ENCODE measurements at regions not wholly inside any gene's neighbourhood (a gene's known extent, or its start where the extent isn't known, plus 50 kb on each side); places are given as distances from the start of the nearest gene placed in this dataset.
"Not testable (repeated sequence)": the region's sequence is repeated elsewhere in the genome, so short reads cannot be mapped to it uniquely, and the experiment has no call there.

- intact Hi-C loops (cut with DNase I) = no loop called here
- 16 to 26% methylated on average over 1 of the region's 1 CpG for WGBS, 2 donors
- Histone ChIP-seq H3K27ac (no peak overlapping the region), H3K4me1 (no peaks in the 10 kb centered on the region), H3K4me3 (no peak overlapping the region), H3K27me3 (no peaks in the 10 kb centered on the region), H3K36me3 (no peaks in the 10 kb centered on the region), H3K9me3 (no peaks in the 10 kb centered on the region)
- TF ChIP-seq POLR2A (IDR thresholded peaks at IDR 0.05) (no peak), CTCF (IDR thresholded peaks at IDR 0.05) (no peak)
- DNase-seq = no peak
Measured at GRCh38 chr4:29336861-29337260, 1383.3 kb upstream of the PCDH7 start.

- intact Hi-C loops (cut with DNase I) = no loop called here
- DNase-seq = no peak
- no peak overlapping the region for H3K4me3 ChIP-seq
- H3K36me3 ChIP-seq = no peaks in the 10 kb centered on the region
- no peaks in the 10 kb centered on the region for H3K27me3 ChIP-seq
- TF ChIP-seq CTCF (IDR thresholded peaks at IDR 0.05) (no peak), POLR2A (IDR thresholded peaks at IDR 0.05) (no peak)
- WGBS, 2 donors = 73 to 86% methylated on average over 2 of the region's 2 CpGs
- no peak overlapping the region for H3K27ac ChIP-seq
- peaks cover 0 to 4% (median 0%) of the 10 kb centered on the region in 3 donors for H3K9me3 ChIP-seq
- no peaks in the 10 kb centered on the region for H3K4me1 ChIP-seq
Measured at GRCh38 chr4:29372971-29373370, 1347.2 kb upstream of the PCDH7 start.

- no peaks in the 10 kb centered on the region for H3K36me3 ChIP-seq
- H3K4me1 ChIP-seq = no peaks in the 10 kb centered on the region
- intact Hi-C loops (cut with DNase I) = no loop called here
- peaks cover 0 to 12% (median 0%) of the 10 kb centered on the region in 3 donors for H3K9me3 ChIP-seq
- 27 to 30% methylated on average over 1 of the region's 1 CpG for WGBS, 2 donors
- no peaks in the 10 kb centered on the region for H3K27me3 ChIP-seq
- no peak overlapping the region for H3K27ac ChIP-seq
- H3K4me3 ChIP-seq = no peak overlapping the region
- DNase-seq = no peak
- TF ChIP-seq POLR2A (IDR thresholded peaks at IDR 0.05) (no peak), CTCF (IDR thresholded peaks at IDR 0.05) (no peak)
Measured at GRCh38 chr4:29375716-29376115, 1344.5 kb upstream of the PCDH7 start.

GRCh38 chr4:29378237-29378636 is 1341.9 kb upstream of the PCDH7 start:
- H3K27ac ChIP-seq; H3K36me3 ChIP-seq; intact Hi-C loops (cut with DNase I); DNase-seq; H3K4me3 ChIP-seq; H3K27me3 ChIP-seq; H3K4me1 ChIP-seq: not testable (repeated sequence)
- H3K9me3 ChIP-seq = peaks cover 0 to 12% (median 0%) of the 10 kb centered on the region in 3 donors

- no peaks in the 10 kb centered on the region for H3K9me3 ChIP-seq
- no peak overlapping the region for H3K27ac ChIP-seq
- TF ChIP-seq CTCF (IDR thresholded peaks at IDR 0.05) (no peak), POLR2A (IDR thresholded peaks at IDR 0.05) (no peak)
- H3K36me3 ChIP-seq = no peaks in the 10 kb centered on the region
- 79 to 88% methylated on average over 1 of the region's 1 CpG for WGBS, 2 donors
- intact Hi-C loops (cut with DNase I) = no loop called here
- no peak overlapping the region for H3K4me3 ChIP-seq
- H3K4me1 ChIP-seq = no peaks in the 10 kb centered on the region
- DNase-seq = no peak
- H3K27me3 ChIP-seq = no peaks in the 10 kb centered on the region
Measured at GRCh38 chr4:29390921-29391320, 1329.2 kb upstream of the PCDH7 start.

GRCh38 chr4:29405116-29405515 is 1315.1 kb upstream of the PCDH7 start:
- Histone ChIP-seq H3K9me3 (no peaks in the 10 kb centered on the region), H3K27me3 (no peaks in the 10 kb centered on the region), H3K4me3 (no peak overlapping the region), H3K4me1 (no peaks in the 10 kb centered on the region), H3K36me3 (no peaks in the 10 kb centered on the region), H3K27ac (no peak overlapping the region)
- TF ChIP-seq CTCF (IDR thresholded peaks at IDR 0.05) (no peak), POLR2A (IDR thresholded peaks at IDR 0.05) (no peak)
- intact Hi-C loops (cut with DNase I) = no loop called here
- no peak for DNase-seq
- 37 to 39% methylated on average over 3 of the region's 3 CpGs for WGBS, 2 donors
